ENCODE measurements at regions not wholly inside any gene's neighbourhood (a gene's known extent, or its start where the extent isn't known, plus 50 kb on each side); places are given as distances from the start of the nearest gene placed in this dataset.
"Not testable (repeated sequence)": the region's sequence is repeated elsewhere in the genome, so short reads cannot be mapped to it uniquely, and the experiment has no call there.

GRCh38 chr1:147348592-147348991 lies 106.1 kb downstream of the CHD1L start:
- DNase-seq (ENCODE audit: low read depth, low spot score); H3K4me3 ChIP-seq (ENCODE audit: low read depth, low read length); CTCF ChIA-PET; POLR2A ChIA-PET: not testable (repeated sequence)

- ChIA-PET POLR2A (no interaction called here), CTCF (no interaction called here)
- TF ChIP-seq CTCF (IDR thresholded peaks at IDR 0.05; ENCODE audit: insufficient read depth, low read length, missing control alignments), result no peak
- DNase-seq (ENCODE audit: low read depth, low spot score), result no peak
- no peak overlapping the region for H3K4me3 ChIP-seq (ENCODE audit: low read depth, low read length)
These were observed 107.0 kb downstream of the CHD1L start for GRCh38 chr1:147349533-147349932.

- ChIA-PET CTCF (no interaction called here), POLR2A (no interaction called here)
- TF ChIP-seq CTCF (IDR thresholded peaks at IDR 0.05; ENCODE audit: insufficient read depth, low read length, missing control alignments), result no peak
These were observed 108.8 kb downstream of the CHD1L start for GRCh38 chr1:147351140-147351835.

DNA sequence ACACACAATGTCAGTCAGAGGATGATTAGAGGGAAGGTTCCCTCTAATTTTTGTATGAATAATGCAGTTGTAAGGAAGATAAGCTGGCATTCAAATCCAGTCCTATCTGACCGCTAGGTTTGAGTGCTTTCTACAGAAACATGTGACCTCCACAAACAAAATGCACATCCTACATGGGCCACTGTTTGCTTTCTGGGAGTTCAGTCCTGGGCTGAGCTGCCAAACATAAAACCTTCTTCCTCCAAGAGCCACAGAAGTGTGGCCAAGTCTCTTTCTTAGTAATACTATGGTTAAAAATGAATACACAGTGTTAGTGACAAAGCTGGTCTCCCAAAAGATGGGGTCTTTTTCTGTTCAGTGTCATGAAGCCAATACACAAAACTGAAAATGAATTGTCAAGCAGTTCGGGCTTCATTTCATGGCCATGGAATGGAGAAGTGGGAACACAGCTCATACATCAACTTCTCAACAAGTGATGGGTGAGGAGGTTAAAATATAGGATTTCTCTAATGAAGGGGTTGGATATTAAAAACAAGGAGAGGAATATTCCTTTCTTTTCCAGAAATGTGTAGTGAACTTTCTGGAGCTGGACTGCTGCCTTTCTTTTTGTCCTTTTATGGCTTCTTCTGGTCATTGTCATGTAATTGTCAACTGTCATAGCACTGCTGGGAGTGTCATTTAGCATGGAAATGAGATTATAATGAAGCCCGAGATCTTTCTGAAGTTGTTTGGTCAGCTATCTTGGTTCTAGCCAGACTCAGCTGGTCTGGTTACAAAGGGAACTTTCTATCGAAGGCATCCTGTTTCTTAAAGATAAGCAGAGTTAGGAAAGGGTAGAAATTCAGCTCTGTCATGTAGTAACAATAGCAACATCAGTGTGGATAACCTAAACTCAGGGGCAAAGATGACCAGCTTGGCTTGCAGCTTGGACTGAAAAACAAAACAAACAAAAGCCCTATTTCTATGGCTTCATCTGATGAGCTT lies 135.1 kb downstream of the CHD1L start:
- H3K4me3 ChIP-seq (ENCODE audit: low read depth, low read length), result no peak overlapping the region
- no peak for DNase-seq (ENCODE audit: low read depth, low spot score)
- POLR2A ChIA-PET, result no interaction called here
- TF ChIP-seq CTCF (IDR thresholded peaks at IDR 0.05; ENCODE audit: insufficient read depth, low read length, missing control alignments), result no peak
- CTCF ChIA-PET, result interaction anchor here (0.7 to 1.0 kb wide), 2 partner anchors 11 to 13 kb away, joined by 3 read pairs; no protein-coding TSS in a partner anchor

More at GRCh38 chr1:147351140-147351835, 108.8 kb downstream of the CHD1L start:
- DNase-seq (ENCODE audit: low read depth, low spot score), result no peak
- no peak overlapping the region for H3K4me3 ChIP-seq (ENCODE audit: low read depth, low read length)

DNA sequence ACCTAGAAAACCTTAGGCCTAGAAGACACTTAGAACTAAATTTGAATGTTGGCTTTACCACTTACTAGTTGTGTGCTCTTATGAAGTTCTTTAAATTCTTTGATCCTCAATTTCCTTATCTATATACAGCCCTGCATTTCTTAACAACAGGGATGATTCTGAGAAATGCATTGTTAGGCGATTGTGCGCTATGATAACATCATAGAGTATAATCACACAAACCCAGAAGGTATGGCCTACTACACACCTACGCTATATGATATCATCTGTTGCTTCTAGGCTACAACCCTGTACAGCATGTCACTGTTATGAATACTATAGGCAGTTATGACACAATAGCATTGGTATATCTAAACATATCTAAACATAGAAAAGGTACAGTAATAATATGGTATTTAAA lies 137.4 kb downstream of the CHD1L start:
- ChIA-PET POLR2A (no interaction called here), CTCF (interaction anchor here (1.1 to 1.4 kb wide), 2 partner anchors 9 to 108 kb away, joined by 3 to 6 read pairs; no protein-coding TSS in a partner anchor)
- DNase-seq (ENCODE audit: low read depth, low spot score), result no peak
- no peak overlapping the region for H3K4me3 ChIP-seq (ENCODE audit: low read depth, low read length)
- no peak for TF ChIP-seq CTCF (IDR thresholded peaks at IDR 0.05; ENCODE audit: insufficient read depth, low read length, missing control alignments)

DNA sequence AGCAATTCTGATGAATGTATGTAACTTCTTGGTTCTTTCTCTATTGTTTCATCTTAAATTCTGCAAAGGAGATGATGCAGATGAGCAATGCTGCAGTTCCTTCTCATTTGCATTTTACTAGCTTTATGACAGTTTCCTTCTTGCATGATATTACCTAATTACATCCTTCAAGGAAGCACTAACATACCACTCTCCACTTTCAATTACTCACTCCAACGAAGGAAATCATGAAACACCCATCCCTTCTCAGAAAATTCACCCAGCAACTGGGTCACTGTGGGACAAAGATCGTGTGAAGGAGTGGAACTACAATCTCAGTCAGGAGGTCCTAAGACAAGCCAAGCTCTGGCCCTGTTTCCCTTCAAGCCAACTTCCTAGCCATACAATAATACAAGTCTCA lies 142.3 kb downstream of the CHD1L start:
- ChIA-PET CTCF (no interaction called here), POLR2A (no interaction called here)

More for the DNA sequence above, 142.3 kb downstream of the CHD1L start:
- H3K4me3 ChIP-seq (ENCODE audit: low read depth, low read length), result no peak overlapping the region
- no peak for DNase-seq (ENCODE audit: low read depth, low spot score)
- TF ChIP-seq CTCF (IDR thresholded peaks at IDR 0.05; ENCODE audit: insufficient read depth, low read length, missing control alignments), result no peak

Data from AG04449 (cell line).